Spleen (tissue), 11 donors: ENCODE measurements at regions not wholly inside any gene's neighbourhood (a gene's known extent, or its start where the extent isn't known, plus 50 kb on each side); places are given as distances from the start of the nearest gene placed in this dataset.

Experiments
- DNase-seq: peaks from one replicate; pipeline ENCODE4 v3.0.0-alpha.2; 2020
- H3K27ac ChIP-seq, 8 donors: fragments of 200-600 bp; sonication (generic) in 7 of 8; 1 replicate in 4 of 8; 2 replicates in 4 of 8; pipeline versions ENCODE4 v1.5.0 to v1.8.0; 2016 to 2021; ENCODE audit warnings: inconsistent platforms in 4 of 8, mild to moderate bottlenecking in 4 of 8, moderate library complexity in 1 of 8
- H3K27me3 ChIP-seq, 7 donors: fragments of 200-600 bp; sonication (generic) in 6 of 7; replicated peaks in 1 of 7; 1 replicate in 4 of 7; 2 replicates in 3 of 7; pipeline versions ENCODE4 v1.5.0 to v1.8.0; 2016 to 2021; ENCODE audit warnings: inconsistent platforms in 3 of 7, mild to moderate bottlenecking in 1 of 7
- H3K36me3 ChIP-seq, 6 donors: fragments of 200-600 bp; sonication (generic) in 5 of 6; 1 replicate in 4 of 6; 2 replicates in 2 of 6; pipeline versions ENCODE4 v1.5.0 to v1.8.0; 2016 to 2021; ENCODE audit warnings: inconsistent platforms in 2 of 6
- H3K4me1 ChIP-seq, 6 donors: fragments of 200-600 bp; sonication (generic) in 5 of 6; 1 replicate in 3 of 6; 2 replicates in 3 of 6; pipeline versions ENCODE4 v1.5.0 to v1.8.0; 2016 to 2021; ENCODE audit warnings: inconsistent platforms in 3 of 6
- H3K4me3 ChIP-seq, 8 donors: fragments of 200-600 bp; sonication (generic) in 7 of 8; 1 replicate in 4 of 8; 2 replicates in 4 of 8; pipeline versions ENCODE4 v1.5.0 to v1.8.0; 2016 to 2021; ENCODE audit warnings: inconsistent platforms in 4 of 8, mild to moderate bottlenecking in 4 of 8, moderate library complexity in 2 of 8
- H3K9me3 ChIP-seq, 8 donors: fragments of 200-600 bp; sonication (generic) in 7 of 8; 1 replicate in 4 of 8; 2 replicates in 4 of 8; pipeline versions ENCODE4 v1.5.0 to v1.8.0; 2016 to 2021; ENCODE audit warnings: inconsistent platforms in 4 of 8
- POLR2A ChIP-seq, 3 donors: fragments of 450-650 bp; IDR thresholded peaks; one replicate each; pipeline ENCODE4 v1.5.1; 2017; ENCODE audit warnings: antibody characterized with exemption in 3 of 3, mild to moderate bottlenecking in 1 of 3
- POLR2AphosphoS5 ChIP-seq, 3 donors: sonication (generic); formaldehyde crosslinking; IDR thresholded peaks; one replicate each; pipeline ENCODE4 v1.5.1; 2017; ENCODE audit warnings: antibody characterized with exemption in 3 of 3
- WGBS, 5 donors: extraction: QIAGEN DNeasy Blood & Tissue Kit in 3 of 5; methylation state at CpG; one replicate each; pipeline versions ENCODE4 v1.1.5 to v1.1.7; 2013 to 2018; 5-methylcytosine and 5-hydroxymethylcytosine counted together
- intact Hi-C: fragments of 100-400 bp; cut with DNase I; formaldehyde crosslinking; loops from one replicate; pipeline ENCODE4 v1.15.0; 2023; ENCODE audit warnings: low total_unique reads
- TF ChIP-seq, protein P1 (sequence below), 11 experiments: fragments of 200-600 bp in 7 of 11; fragments of 450-650 bp in 4 of 11; sonication (generic) in 4 of 11; IDR thresholded peaks in 8 of 11; conservative IDR thresholded peaks in 3 of 11; 1 replicate in 7 of 11; 2 replicates in 4 of 11; pipeline versions ENCODE4 v1.4.0 to v1.8.0; 2016 to 2021; ENCODE audit warnings: antibody characterized with exemption in 11 of 11, inconsistent platforms in 4 of 11, mild to moderate bottlenecking in 1 of 11
- donor health status: healthy with polysubstance abuse.
- donor health status: DM: no; HTN: no; CAD: no; lungs with moderate emphysema.
- donor health status: DM: no; HTN: no; CAD: no.
- donor health status: Bipolar disorder and iron deficiency.
- donor health status: healthy.
- donor health status: DM: no; HTN: no; CAD: no.
- donor health status: DM: yes; HTN: yes; CAD: no.

DNA sequence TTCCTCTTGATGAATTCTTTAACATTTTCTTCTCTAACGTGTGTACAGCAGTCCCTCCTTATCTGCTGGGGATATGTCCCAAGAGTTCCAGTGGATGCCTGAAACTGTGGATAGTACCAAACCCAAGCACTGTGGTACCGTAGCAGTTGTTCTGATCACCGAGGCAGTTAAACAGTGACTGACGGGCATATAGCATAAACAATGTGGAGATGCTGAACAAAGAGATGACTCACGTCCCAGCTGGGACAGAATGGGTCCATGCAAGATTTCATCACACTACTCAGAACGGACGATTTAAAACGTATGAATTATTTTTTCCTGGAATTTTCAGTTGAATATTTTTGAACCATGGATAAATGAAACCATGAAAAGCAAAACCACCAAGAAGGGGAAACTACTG is 54.5 kb upstream of the SPAG16 start:
- TF ChIP-seq POLR2AphosphoS5 (IDR thresholded peaks at IDR 0.05) (no peak), POLR2A (IDR thresholded peaks at IDR 0.05) (no peak)
- TF ChIP-seq, protein P1, sequence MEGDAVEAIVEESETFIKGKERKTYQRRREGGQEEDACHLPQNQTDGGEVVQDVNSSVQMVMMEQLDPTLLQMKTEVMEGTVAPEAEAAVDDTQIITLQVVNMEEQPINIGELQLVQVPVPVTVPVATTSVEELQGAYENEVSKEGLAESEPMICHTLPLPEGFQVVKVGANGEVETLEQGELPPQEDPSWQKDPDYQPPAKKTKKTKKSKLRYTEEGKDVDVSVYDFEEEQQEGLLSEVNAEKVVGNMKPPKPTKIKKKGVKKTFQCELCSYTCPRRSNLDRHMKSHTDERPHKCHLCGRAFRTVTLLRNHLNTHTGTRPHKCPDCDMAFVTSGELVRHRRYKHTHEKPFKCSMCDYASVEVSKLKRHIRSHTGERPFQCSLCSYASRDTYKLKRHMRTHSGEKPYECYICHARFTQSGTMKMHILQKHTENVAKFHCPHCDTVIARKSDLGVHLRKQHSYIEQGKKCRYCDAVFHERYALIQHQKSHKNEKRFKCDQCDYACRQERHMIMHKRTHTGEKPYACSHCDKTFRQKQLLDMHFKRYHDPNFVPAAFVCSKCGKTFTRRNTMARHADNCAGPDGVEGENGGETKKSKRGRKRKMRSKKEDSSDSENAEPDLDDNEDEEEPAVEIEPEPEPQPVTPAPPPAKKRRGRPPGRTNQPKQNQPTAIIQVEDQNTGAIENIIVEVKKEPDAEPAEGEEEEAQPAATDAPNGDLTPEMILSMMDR (IDR thresholded peaks at IDR 0.05 in 8 of 11, conservative IDR thresholded peaks at IDR 0.05 in 3 of 11) = no peak
- H3K4me3 ChIP-seq = no peak overlapping the region
- no peaks in the 10 kb centered on the region for H3K27me3 ChIP-seq
- H3K36me3 ChIP-seq = no peaks in the 10 kb centered on the region
- WGBS, 5 donors = 54 to 70% (median 64%) methylated on average over 8 of the region's 8 CpGs
- peaks cover 0 to 30% (median 7%) of the 10 kb centered on the region in 6 donors for H3K4me1 ChIP-seq
- no peaks in the 10 kb centered on the region for H3K9me3 ChIP-seq
- no peak overlapping the region for H3K27ac ChIP-seq
- intact Hi-C loops = no loop called here
- no peak for DNase-seq

DNA sequence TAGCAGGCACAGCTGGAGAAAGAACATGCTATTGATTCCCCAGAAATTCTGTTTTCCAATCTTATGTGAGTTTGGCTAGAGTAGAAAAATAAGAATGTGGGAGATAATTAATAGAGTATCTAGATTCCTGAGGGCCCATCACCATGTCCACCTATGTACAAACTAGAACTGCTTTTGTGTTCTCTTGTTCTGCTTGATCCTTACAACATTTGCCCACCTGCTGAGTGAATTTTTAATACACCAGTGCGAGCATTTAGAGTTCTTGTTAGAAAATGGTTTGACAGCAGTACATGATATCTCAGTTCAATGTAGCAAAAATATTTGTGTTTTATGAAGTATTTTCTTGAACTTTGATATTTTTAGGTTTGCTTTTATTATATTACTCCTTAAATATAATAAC is 52.3 kb upstream of the SPAG16 start:
- intact Hi-C loops = no loop called here
- Histone ChIP-seq H3K4me3 (no peak overlapping the region), H3K9me3 (no peaks in the 10 kb centered on the region), H3K27ac (peak overlapping the region in 1 of 8 donors; percentile 16), H3K4me1 (peaks cover 0 to 32% (median 7%) of the 10 kb centered on the region in 6 donors), H3K27me3 (no peaks in the 10 kb centered on the region), H3K36me3 (no peaks in the 10 kb centered on the region)
- TF ChIP-seq POLR2AphosphoS5 (IDR thresholded peaks at IDR 0.05) (no peak), POLR2A (IDR thresholded peaks at IDR 0.05) (no peak)
- TF ChIP-seq, protein P1 (IDR thresholded peaks at IDR 0.05 in 8 of 11, conservative IDR thresholded peaks at IDR 0.05 in 3 of 11) = no peak
- 74 to 93% (median 81%) methylated on average over 1 of the region's 1 CpG for WGBS, 5 donors
- DNase-seq = no peak

DNA sequence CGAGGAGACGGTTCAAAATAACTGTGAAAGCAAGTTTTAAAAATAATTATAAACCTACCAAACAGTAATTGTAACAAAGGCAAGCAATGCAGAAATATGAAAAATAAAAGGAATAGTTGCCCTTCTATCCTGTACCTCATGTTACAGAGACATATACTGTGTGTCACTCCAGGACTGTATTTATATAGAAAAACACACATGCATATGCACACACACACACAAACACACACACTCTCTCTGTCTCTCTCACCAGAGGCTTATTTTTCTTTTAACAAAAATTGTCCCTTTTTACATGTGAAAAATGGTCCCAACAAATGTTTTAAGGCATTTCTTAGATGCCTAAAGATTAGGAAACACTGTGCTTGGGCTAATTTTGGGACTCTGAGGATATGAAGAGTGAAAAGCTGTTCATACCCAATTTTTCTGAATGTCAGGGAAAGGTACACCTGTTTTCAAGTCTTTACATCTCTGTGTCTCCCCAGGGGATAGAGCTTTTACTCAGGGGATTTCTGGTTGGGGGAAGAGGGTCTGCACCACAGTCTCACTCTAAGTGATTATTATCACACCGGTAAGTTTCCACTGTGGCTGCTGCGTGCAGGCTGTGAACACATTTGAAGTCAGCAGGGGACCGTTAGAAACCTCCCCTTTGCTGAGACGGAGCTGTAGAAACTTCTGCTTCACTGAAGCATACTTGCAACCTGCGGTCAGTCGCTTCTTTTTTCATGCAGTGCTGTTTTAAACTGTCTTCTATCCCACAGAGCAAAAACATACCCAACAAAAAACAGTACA is 51.4 kb upstream of the SPAG16 start:
- H3K27ac ChIP-seq = peak overlapping the region in 4 of 8 donors; percentile 30 to 72 (median 44)
- TF ChIP-seq POLR2A (IDR thresholded peaks at IDR 0.05) (no peak), POLR2AphosphoS5 (IDR thresholded peaks at IDR 0.05) (no peak)
- TF ChIP-seq, protein P1 (IDR thresholded peaks at IDR 0.05 in 8 of 11, conservative IDR thresholded peaks at IDR 0.05 in 3 of 11) = no peak
- H3K9me3 ChIP-seq = no peaks in the 10 kb centered on the region
- H3K4me3 ChIP-seq = no peak overlapping the region
- intact Hi-C loops = no loop called here
- H3K27me3 ChIP-seq = peaks cover 0 to 2% (median 0%) of the 10 kb centered on the region in 7 donors
- 16 to 22% (median 18%) methylated on average over 8 of the region's 8 CpGs for WGBS, 5 donors
- no peaks in the 10 kb centered on the region for H3K36me3 ChIP-seq
- DNase-seq = peak; percentile 78
- H3K4me1 ChIP-seq = peaks cover 0 to 32% (median 7%) of the 10 kb centered on the region in 6 donors
